Ascending aorta (tissue), 2 donors: ENCODE measurements at regions not wholly inside any gene's neighbourhood (a gene's known extent, or its start where the extent isn't known, plus 50 kb on each side); places are given as distances from the start of the nearest gene placed in this dataset.

Experiments
- DNase-seq, 2 donors: peaks; one replicate each; pipeline ENCODE4 v3.0.0-alpha.2; 2019; ENCODE audit warnings: low spot score in 2 of 2
- H3K27ac ChIP-seq, 2 donors: fragments of 200-600 bp; sonication (generic); one replicate each; pipeline ENCODE4 v1.5.1; 2016 to 2017; ENCODE audit warnings: mild to moderate bottlenecking in 1 of 2
- H3K27me3 ChIP-seq: fragments of 200-600 bp; sonication (generic); one replicate; pipeline ENCODE4 v1.5.1; 2017
- H3K36me3 ChIP-seq, 2 donors: fragments of 200-600 bp; sonication (generic); one replicate each; pipeline ENCODE4 v1.5.1; 2016
- H3K4me1 ChIP-seq, 2 donors: fragments of 200-600 bp; sonication (generic); one replicate each; pipeline ENCODE4 v1.5.1; 2016 to 2017; ENCODE audit warnings: mild to moderate bottlenecking in 1 of 2
- H3K4me3 ChIP-seq, 2 donors: fragments of 200-600 bp; sonication (generic); one replicate each; pipeline ENCODE4 v1.5.1; 2016 to 2017; ENCODE audit warnings: mild to moderate bottlenecking in 1 of 2
- H3K9me3 ChIP-seq, 2 donors: fragments of 200-600 bp; sonication (generic); one replicate each; pipeline ENCODE4 v1.5.1; 2016
- intact Hi-C: fragments of 100-400 bp; cut with DNase I; formaldehyde crosslinking; loops from one replicate; pipeline ENCODE4 v1.15.1; 2023
- TF ChIP-seq, protein P1 (sequence below), 3 experiments: fragments of 200-600 bp in 2 of 3; fragments of 450-650 bp in 1 of 3; sonication (generic) in 2 of 3; IDR thresholded peaks; one replicate each; pipeline ENCODE4 v1.5.1; 2016 to 2019; ENCODE audit warnings: antibody characterized with exemption in 3 of 3, mild to moderate bottlenecking in 1 of 3, moderate library complexity in 1 of 3

DNA sequence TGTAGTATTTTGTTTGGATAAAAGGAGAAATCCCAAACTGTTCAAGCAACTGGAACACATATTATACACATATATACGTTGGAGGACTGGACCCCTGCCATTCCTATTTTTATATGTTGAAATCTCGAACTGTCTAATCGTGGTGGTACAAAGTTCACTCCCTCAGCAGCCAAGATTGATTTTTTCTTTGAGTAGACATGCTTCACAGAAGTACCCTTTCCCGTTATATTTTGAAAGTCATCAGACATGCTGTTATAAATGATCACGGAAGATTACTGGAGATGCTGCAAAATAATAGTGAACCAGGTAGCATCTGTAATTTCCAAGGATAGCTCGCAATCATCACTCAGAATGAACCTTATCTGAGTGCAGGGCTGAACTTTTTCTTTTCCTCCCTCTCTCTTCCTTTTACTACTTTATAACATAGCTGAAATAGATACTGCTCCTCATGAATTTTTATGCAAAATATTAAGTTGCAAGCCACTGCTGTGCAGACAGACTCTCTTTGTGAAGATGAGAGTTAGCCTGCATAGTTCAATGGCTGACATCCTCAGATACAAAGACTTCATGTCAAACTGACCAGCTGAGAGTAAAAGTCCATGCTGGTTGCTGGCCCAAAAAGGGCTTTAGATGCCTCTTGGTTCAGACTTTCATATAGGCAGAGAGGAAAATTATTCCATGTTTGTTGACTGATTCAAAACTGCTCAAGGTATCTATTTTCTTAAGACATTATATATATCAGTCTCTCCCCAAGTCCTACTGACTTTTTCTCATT, 451.9 kb downstream of the TMEM38B start:
- no peak for DNase-seq
- Histone ChIP-seq H3K4me3 (no peak overlapping the region), H3K9me3 (no peaks in the 10 kb centered on the region), H3K27me3 (no peaks in the 10 kb centered on the region), H3K27ac (no peak overlapping the region), H3K4me1 (no peaks in the 10 kb centered on the region), H3K36me3 (no peaks in the 10 kb centered on the region)
- TF ChIP-seq, protein P1, sequence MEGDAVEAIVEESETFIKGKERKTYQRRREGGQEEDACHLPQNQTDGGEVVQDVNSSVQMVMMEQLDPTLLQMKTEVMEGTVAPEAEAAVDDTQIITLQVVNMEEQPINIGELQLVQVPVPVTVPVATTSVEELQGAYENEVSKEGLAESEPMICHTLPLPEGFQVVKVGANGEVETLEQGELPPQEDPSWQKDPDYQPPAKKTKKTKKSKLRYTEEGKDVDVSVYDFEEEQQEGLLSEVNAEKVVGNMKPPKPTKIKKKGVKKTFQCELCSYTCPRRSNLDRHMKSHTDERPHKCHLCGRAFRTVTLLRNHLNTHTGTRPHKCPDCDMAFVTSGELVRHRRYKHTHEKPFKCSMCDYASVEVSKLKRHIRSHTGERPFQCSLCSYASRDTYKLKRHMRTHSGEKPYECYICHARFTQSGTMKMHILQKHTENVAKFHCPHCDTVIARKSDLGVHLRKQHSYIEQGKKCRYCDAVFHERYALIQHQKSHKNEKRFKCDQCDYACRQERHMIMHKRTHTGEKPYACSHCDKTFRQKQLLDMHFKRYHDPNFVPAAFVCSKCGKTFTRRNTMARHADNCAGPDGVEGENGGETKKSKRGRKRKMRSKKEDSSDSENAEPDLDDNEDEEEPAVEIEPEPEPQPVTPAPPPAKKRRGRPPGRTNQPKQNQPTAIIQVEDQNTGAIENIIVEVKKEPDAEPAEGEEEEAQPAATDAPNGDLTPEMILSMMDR (IDR thresholded peaks at IDR 0.05), result no peak
- intact Hi-C loops, result no loop called here

DNA sequence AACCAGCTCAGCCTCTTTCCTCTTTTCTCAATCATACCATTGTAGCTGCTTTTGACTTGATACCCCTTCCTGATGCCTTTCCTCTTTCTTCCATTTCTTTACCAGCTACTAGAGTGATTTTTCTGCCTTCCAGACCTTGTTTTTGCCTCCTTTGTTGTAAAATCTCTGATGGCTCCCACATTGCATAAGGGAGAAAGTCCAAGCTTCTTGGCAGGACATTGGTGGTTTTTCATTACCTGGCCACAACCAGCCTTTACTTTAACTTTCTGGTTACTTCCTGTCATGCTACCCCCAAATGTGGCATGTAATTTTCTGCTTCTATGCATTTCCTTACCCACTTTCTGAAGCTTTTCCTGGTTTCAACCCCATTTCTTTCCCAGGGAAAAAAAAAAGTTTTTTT, 452.5 kb downstream of the TMEM38B start:
- no peak overlapping the region for H3K27ac ChIP-seq
- TF ChIP-seq, protein P1 (IDR thresholded peaks at IDR 0.05), result no peak
- no peaks in the 10 kb centered on the region for H3K27me3 ChIP-seq
- no peaks in the 10 kb centered on the region for H3K9me3 ChIP-seq
- intact Hi-C loops, result no loop called here
- H3K36me3 ChIP-seq, result no peaks in the 10 kb centered on the region
- DNase-seq, result no peak
- H3K4me3 ChIP-seq, result no peak overlapping the region
- H3K4me1 ChIP-seq, result no peaks in the 10 kb centered on the region

DNA sequence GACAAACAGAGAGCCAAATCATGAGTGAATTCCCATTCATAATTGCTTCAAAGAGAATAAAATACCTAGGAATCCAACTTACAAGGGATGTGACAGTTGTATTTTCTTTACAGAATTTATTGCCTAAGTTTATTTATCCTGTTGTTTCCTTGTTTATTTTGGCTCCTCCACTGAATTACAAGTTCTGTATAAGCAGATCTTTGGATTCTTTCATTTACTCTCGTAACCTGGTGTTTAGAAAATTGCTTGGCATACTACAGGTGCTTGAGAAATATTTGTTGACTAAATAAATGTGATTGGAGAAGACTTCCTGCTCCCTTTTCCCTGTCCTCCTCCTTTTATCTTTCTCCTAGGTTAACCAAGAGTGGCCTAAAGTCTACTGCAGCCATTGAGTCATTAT, 455.6 kb downstream of the TMEM38B start:
- no peak overlapping the region for H3K4me3 ChIP-seq
- intact Hi-C loops, result no loop called here
- TF ChIP-seq, protein P1 (IDR thresholded peaks at IDR 0.05), result no peak
- H3K4me1 ChIP-seq, result no peaks in the 10 kb centered on the region
- no peaks in the 10 kb centered on the region for H3K27me3 ChIP-seq
- no peak overlapping the region for H3K27ac ChIP-seq
- no peaks in the 10 kb centered on the region for H3K9me3 ChIP-seq
- DNase-seq, result no peak
- no peaks in the 10 kb centered on the region for H3K36me3 ChIP-seq

DNA sequence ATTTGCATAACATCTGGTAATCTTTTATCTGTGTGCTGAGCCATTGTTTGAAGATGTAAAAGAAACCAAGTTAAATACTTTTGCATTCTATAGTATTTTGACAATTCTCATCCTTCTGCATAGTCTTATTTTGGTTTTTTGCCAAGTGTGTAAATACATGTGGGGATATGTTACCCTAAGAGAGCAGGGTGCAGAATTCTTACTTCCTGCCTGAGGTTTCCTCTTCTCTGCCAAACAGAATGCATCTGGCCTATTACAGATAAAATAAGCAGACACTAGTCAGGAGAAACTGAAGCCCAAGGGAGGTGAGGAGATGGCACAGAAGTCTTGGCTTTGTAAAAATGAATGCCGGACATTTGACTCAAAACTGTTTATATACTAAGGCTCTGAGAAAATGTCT, 462.1 kb downstream of the TMEM38B start:
- Histone ChIP-seq H3K4me3 (no peak overlapping the region), H3K36me3 (no peaks in the 10 kb centered on the region), H3K27ac (no peak overlapping the region), H3K27me3 (no peaks in the 10 kb centered on the region), H3K9me3 (no peaks in the 10 kb centered on the region), H3K4me1 (no peaks in the 10 kb centered on the region)
- TF ChIP-seq, protein P1 (IDR thresholded peaks at IDR 0.05), result no peak
- intact Hi-C loops, result no loop called here
- DNase-seq, result no peak

DNA sequence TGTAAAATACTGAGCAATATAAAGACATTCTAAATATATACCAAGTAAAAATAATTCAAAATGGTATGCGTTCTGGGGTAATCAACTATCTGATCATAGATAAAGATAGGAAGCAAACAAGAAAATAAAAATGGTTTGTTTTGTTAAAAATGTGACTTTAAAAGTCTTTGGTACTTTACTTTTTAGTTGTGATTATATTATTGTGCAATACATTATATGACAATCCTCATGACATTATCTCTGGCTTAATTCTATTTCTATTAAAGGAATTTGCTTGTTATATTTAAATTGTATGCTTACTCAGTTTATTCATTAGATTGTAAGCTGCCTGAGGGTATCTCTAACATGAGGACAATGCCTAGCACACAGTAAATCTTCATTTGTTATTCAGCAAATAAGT, 477.9 kb downstream of the TMEM38B start:
- intact Hi-C loops, result no loop called here
- TF ChIP-seq, protein P1 (IDR thresholded peaks at IDR 0.05), result no peak
- Histone ChIP-seq H3K4me3 (no peak overlapping the region), H3K4me1 (no peaks in the 10 kb centered on the region), H3K9me3 (no peaks in the 10 kb centered on the region), H3K27ac (no peak overlapping the region), H3K27me3 (no peaks in the 10 kb centered on the region), H3K36me3 (no peaks in the 10 kb centered on the region)
- no peak for DNase-seq

GRCh38 chr9:106174346-106174745, 480.0 kb downstream of the TMEM38B start:
- Histone ChIP-seq H3K36me3 (no peaks in the 10 kb centered on the region), H3K9me3 (no peaks in the 10 kb centered on the region), H3K27me3 (no peaks in the 10 kb centered on the region), H3K27ac (no peak overlapping the region), H3K4me1 (no peaks in the 10 kb centered on the region), H3K4me3 (no peak overlapping the region)
- TF ChIP-seq, protein P1 (IDR thresholded peaks at IDR 0.05), result no peak
- intact Hi-C loops, result no loop called here
- no peak for DNase-seq
